ENCODE measurements at regions not wholly inside any gene's neighbourhood (a gene's known extent, or its start where the extent isn't known, plus 50 kb on each side); places are given as distances from the start of the nearest gene placed in this dataset.

DNA sequence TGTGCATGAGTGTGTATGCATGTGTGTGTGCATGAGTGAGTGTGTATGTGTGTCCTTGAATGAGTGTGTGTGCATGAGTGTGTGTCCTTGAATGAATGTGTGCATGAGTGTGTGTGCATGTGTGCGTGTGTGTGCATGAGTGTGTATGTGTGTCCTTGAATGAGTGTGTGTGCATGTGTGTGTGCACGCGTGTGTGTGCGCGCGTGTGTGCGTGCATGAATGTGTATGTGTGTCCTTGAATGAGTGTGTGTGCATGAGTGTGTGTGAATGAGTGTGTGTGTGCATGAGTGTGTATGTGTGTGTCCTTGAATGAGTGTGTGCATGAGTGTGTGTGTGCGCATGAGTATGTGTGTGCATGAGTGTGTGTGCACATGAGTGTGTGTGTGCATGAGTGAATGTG is 271.9 kb downstream of the RNF144A start:
- no peaks in the 10 kb centered on the region for H3K9me2 ChIP-seq (replicated peaks; ENCODE audit: low read depth, low read length)
- no peaks in the 10 kb centered on the region for H3K79me2 ChIP-seq (ENCODE audit: insufficient read depth, low read length)
- no peaks in the 10 kb centered on the region for H3K9me3 ChIP-seq (ENCODE audit: insufficient read depth, low read depth, low read length)
- H3K4me3 ChIP-seq (ENCODE audit: low read length, poor library complexity, severe bottlenecking), result no peak overlapping the region
- H3K27me3 ChIP-seq (ENCODE audit: insufficient read depth, low read length, poor library complexity, severe bottlenecking), result no peaks in the 10 kb centered on the region
- TF ChIP-seq CTCF (conservative IDR thresholded peaks at IDR 0.05; ENCODE audit: low read length) (no peak), EZH2phosphoT487 (IDR thresholded peaks at IDR 0.05; ENCODE audit: borderline replicate concordance) (no peak)
- H3K36me3 ChIP-seq (ENCODE audit: insufficient read depth, low read length), result no peaks in the 10 kb centered on the region
- no peaks in the 10 kb centered on the region for H3F3A ChIP-seq (ENCODE audit: low read depth)
- no peaks in the 10 kb centered on the region for H4K20me1 ChIP-seq (ENCODE audit: insufficient read depth, low read length, poor library complexity, severe bottlenecking)
- no peak overlapping the region for H3K4me2 ChIP-seq (ENCODE audit: low read depth, low read length, poor library complexity, severe bottlenecking)
- no peak overlapping the region for H2AFZ ChIP-seq (ENCODE audit: low read length)
- H3K4me1 ChIP-seq (ENCODE audit: insufficient read depth, low read length, poor library complexity, severe bottlenecking), result no peaks in the 10 kb centered on the region
- H3K9ac ChIP-seq (ENCODE audit: low read depth, low read length, poor library complexity, severe bottlenecking), result no peak overlapping the region

DNA sequence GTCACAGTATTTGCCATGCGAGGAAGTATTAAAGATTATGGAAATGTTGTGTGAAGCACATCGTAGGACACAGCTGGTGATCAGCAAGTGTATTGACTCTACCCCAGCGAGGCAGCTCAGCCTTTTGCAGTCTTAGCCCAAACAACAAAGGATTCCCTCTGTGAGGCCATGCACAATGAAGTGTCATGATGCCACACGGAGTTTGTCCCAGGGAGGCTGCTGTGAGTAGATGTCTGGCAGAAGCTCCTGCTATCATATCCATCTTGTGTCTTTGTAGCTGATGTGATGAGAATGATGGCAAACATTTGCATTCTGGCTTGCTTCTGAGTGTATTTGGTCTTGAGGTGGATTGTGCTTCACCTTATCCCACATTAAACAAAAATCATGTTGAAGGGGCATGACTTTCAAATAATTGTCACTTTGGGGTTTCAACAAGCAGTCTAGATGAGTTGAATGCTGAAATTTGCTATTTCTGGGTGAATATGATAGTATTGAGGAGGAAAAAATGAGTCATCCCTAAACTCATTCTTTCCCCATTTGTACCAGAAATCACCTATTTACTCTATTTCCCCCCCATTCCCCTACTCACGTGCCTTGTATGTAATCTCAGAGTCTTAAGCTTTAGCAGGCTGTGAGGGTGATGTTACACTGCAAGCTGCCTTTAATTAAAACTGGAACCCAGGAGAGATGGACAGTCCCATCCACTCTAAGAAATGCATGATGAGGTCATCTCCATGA is 273.5 kb downstream of the RNF144A start:
- Histone ChIP-seq H3K79me2 (ENCODE audit: insufficient read depth, low read length) (no peaks in the 10 kb centered on the region), H3K9ac (ENCODE audit: low read depth, low read length, poor library complexity, severe bottlenecking) (no peak overlapping the region), H3K4me2 (ENCODE audit: low read depth, low read length, poor library complexity, severe bottlenecking) (no peak overlapping the region), H3K9me2 (replicated peaks; ENCODE audit: low read depth, low read length) (no peaks in the 10 kb centered on the region), H4K20me1 (ENCODE audit: insufficient read depth, low read length, poor library complexity, severe bottlenecking) (no peaks in the 10 kb centered on the region), H2AFZ (ENCODE audit: low read length) (no peak overlapping the region), H3K4me1 (ENCODE audit: insufficient read depth, low read length, poor library complexity, severe bottlenecking) (no peaks in the 10 kb centered on the region), H3K27me3 (ENCODE audit: insufficient read depth, low read length, poor library complexity, severe bottlenecking) (no peaks in the 10 kb centered on the region), H3F3A (ENCODE audit: low read depth) (no peaks in the 10 kb centered on the region), H3K36me3 (ENCODE audit: insufficient read depth, low read length) (no peaks in the 10 kb centered on the region), H3K9me3 (ENCODE audit: insufficient read depth, low read depth, low read length) (no peaks in the 10 kb centered on the region), H3K4me3 (ENCODE audit: low read length, poor library complexity, severe bottlenecking) (no peak overlapping the region)
- TF ChIP-seq EZH2phosphoT487 (IDR thresholded peaks at IDR 0.05; ENCODE audit: borderline replicate concordance) (no peak), CTCF (conservative IDR thresholded peaks at IDR 0.05; ENCODE audit: low read length) (no peak)

DNA sequence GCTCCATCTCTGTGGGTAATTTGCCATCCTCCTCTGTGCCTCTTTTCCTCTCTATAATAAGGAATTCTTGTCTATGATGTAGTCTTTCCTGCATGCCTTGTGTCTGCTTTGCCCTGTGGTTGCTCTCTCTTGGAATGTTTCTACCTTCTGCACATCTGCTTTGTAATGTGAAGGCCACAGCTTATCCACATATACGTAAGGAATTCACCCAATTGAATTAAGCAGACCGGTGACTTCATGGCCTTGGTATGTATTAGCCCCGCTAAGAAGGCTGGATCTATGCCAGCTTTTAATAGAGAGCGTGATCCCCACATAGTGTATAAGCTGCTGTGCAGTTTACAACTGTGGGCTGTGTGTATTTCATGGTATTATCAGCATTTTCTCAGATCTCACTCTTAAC is 274.7 kb downstream of the RNF144A start:
- no peaks in the 10 kb centered on the region for H3K9me2 ChIP-seq (replicated peaks; ENCODE audit: low read depth, low read length)
- H3K4me3 ChIP-seq (ENCODE audit: low read length, poor library complexity, severe bottlenecking), result no peak overlapping the region
- TF ChIP-seq EZH2phosphoT487 (IDR thresholded peaks at IDR 0.05; ENCODE audit: borderline replicate concordance), result no peak
- no peak for TF ChIP-seq CTCF (conservative IDR thresholded peaks at IDR 0.05; ENCODE audit: low read length)
- no peak overlapping the region for H3K4me2 ChIP-seq (ENCODE audit: low read depth, low read length, poor library complexity, severe bottlenecking)
- H3F3A ChIP-seq (ENCODE audit: low read depth), result no peaks in the 10 kb centered on the region
- H4K20me1 ChIP-seq (ENCODE audit: insufficient read depth, low read length, poor library complexity, severe bottlenecking), result no peaks in the 10 kb centered on the region
- no peak overlapping the region for H3K9ac ChIP-seq (ENCODE audit: low read depth, low read length, poor library complexity, severe bottlenecking)
- H3K9me3 ChIP-seq (ENCODE audit: insufficient read depth, low read depth, low read length), result no peaks in the 10 kb centered on the region
- no peaks in the 10 kb centered on the region for H3K27me3 ChIP-seq (ENCODE audit: insufficient read depth, low read length, poor library complexity, severe bottlenecking)
- no peaks in the 10 kb centered on the region for H3K36me3 ChIP-seq (ENCODE audit: insufficient read depth, low read length)
- no peaks in the 10 kb centered on the region for H3K4me1 ChIP-seq (ENCODE audit: insufficient read depth, low read length, poor library complexity, severe bottlenecking)
- no peak overlapping the region for H2AFZ ChIP-seq (ENCODE audit: low read length)
- H3K79me2 ChIP-seq (ENCODE audit: insufficient read depth, low read length), result no peaks in the 10 kb centered on the region

Data from Loucy (cell line).